ENCODE measurements at regions not wholly inside any gene's neighbourhood (a gene's known extent, or its start where the extent isn't known, plus 50 kb on each side); places are given as distances from the start of the nearest gene placed in this dataset.

GRCh38 chr5:73236541-73237128, 63.6 kb downstream of the TMEM174 start:
- H2AFZ ChIP-seq (ENCODE audit: low read length): no peak overlapping the region
- BruUV-seq (replicated peaks): no TSS peak
- H3K36me3 ChIP-seq (ENCODE audit: insufficient read depth, low read length): no peaks in the 10 kb centered on the region
- CTCF ChIA-PET (ENCODE audit: unreplicated experiment): no interaction called here
- no peak overlapping the region for H3K4me2 ChIP-seq (ENCODE audit: low read length)
- no peak overlapping the region for H3K27ac ChIP-seq (ENCODE audit: low read depth, low read length, poor library complexity, severe bottlenecking)
- intact Hi-C loops (cut with micrococcal nuclease; ENCODE audit: unreplicated experiment): no loop called here
- H4K20me1 ChIP-seq (ENCODE audit: insufficient read depth, low read length): no peaks in the 10 kb centered on the region
- POLR2A ChIA-PET: interaction anchor here (0.9 kb wide), 1 partner anchor 14 kb away, joined by 4 read pairs; no protein-coding TSS in a partner anchor
- no peaks in the 10 kb centered on the region for H3K9me3 ChIP-seq (ENCODE audit: low read length)
- H3K4me3 ChIP-seq (ENCODE audit: low read depth, low read length, poor library complexity, severe bottlenecking): no peak overlapping the region
- no peaks in the 10 kb centered on the region for H3K4me1 ChIP-seq (ENCODE audit: insufficient read depth, low read length, poor library complexity, severe bottlenecking)
- no peak for DNase-seq (ENCODE audit: low spot score)
- H3K9me2 ChIP-seq (ENCODE audit: insufficient read depth, low read length): no peaks in the 10 kb centered on the region
- TF ChIP-seq EZH2phosphoT487 (IDR thresholded peaks at IDR 0.05; ENCODE audit: borderline replicate concordance, low read depth, low read length) (no peak), CTCF (conservative IDR thresholded peaks at IDR 0.05; ENCODE audit: low read length) (no peak)
- no peaks in the 10 kb centered on the region for H3K79me2 ChIP-seq (ENCODE audit: insufficient read depth, low read depth, low read length)

- BruUV-seq (replicated peaks): no TSS peak
- DNase-seq (ENCODE audit: low spot score): no peak
- TF ChIP-seq EZH2phosphoT487 (IDR thresholded peaks at IDR 0.05; ENCODE audit: borderline replicate concordance, low read depth, low read length) (no peak), CTCF (conservative IDR thresholded peaks at IDR 0.05; ENCODE audit: low read length) (no peak)
- H3K4me2 ChIP-seq (ENCODE audit: low read length): no peak overlapping the region
- no peaks in the 10 kb centered on the region for H3K9me2 ChIP-seq (ENCODE audit: insufficient read depth, low read length)
- H3K4me1 ChIP-seq (ENCODE audit: insufficient read depth, low read length, poor library complexity, severe bottlenecking): no peaks in the 10 kb centered on the region
- no peaks in the 10 kb centered on the region for H3K36me3 ChIP-seq (ENCODE audit: insufficient read depth, low read length)
- intact Hi-C loops (cut with micrococcal nuclease; ENCODE audit: unreplicated experiment): no loop called here
- no peak overlapping the region for H3K4me3 ChIP-seq (ENCODE audit: low read depth, low read length, poor library complexity, severe bottlenecking)
- H4K20me1 ChIP-seq (ENCODE audit: insufficient read depth, low read length): no peaks in the 10 kb centered on the region
- H2AFZ ChIP-seq (ENCODE audit: low read length): no peak overlapping the region
- H3K9me3 ChIP-seq (ENCODE audit: low read length): no peaks in the 10 kb centered on the region
- ChIA-PET POLR2A (no interaction called here), CTCF (ENCODE audit: unreplicated experiment) (no interaction called here)
- H3K27ac ChIP-seq (ENCODE audit: low read depth, low read length, poor library complexity, severe bottlenecking): no peak overlapping the region
- no peaks in the 10 kb centered on the region for H3K79me2 ChIP-seq (ENCODE audit: insufficient read depth, low read depth, low read length)
These were observed 61.2 kb downstream of the TMEM174 start for GRCh38 chr5:73234204-73234555.

DNA sequence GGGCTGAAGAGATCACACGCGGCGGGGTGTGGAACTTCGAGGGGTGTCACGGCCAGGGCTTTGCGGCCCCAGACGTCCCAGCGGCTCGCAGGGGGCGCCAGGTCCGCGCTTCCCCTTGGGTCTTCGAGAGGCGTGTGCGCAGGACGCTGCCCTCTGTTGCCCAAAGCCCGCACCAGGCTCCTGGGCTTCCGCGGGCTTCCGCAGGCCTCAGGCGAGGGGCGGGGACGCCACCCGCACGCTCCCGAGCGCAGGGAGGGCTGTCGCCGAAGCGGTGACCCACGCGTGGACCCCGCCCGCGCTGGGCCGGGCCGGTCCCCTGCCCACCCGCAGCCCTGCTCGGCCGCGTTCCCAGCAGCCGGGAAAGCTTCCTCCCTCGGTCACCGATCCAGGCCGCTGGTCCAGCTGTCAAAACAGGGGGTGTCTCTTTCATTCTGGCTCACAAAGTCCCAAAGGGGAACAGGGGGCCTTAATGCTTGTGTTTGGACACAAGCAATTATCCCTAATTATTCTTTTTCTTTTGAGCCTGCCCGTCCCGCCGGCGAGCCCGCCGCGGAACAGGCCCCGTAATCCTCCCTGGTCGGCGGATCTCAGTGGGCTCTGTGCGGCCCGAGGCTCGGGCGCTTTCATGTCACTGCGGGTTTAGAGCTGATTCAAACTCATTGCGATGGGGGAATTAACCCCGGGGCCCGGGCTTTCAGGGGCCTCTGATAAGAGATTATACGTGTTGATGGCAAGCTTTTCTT, 60.6 kb downstream of the TMEM174 start:
- H3K27ac ChIP-seq (ENCODE audit: low read depth, low read length, poor library complexity, severe bottlenecking): no peak overlapping the region
- ChIA-PET POLR2A (no interaction called here), CTCF (ENCODE audit: unreplicated experiment) (no interaction called here)
- intact Hi-C loops (cut with micrococcal nuclease; ENCODE audit: unreplicated experiment): no loop called here
- no peaks in the 10 kb centered on the region for H3K9me2 ChIP-seq (ENCODE audit: insufficient read depth, low read length)
- no peak overlapping the region for H2AFZ ChIP-seq (ENCODE audit: low read length)
- DNase-seq (ENCODE audit: low spot score): no peak
- H3K4me2 ChIP-seq (ENCODE audit: low read length): no peak overlapping the region
- H3K9me3 ChIP-seq (ENCODE audit: low read length): no peaks in the 10 kb centered on the region
- TF ChIP-seq CTCF (conservative IDR thresholded peaks at IDR 0.05; ENCODE audit: low read length) (no peak), EZH2phosphoT487 (IDR thresholded peaks at IDR 0.05; ENCODE audit: borderline replicate concordance, low read depth, low read length) (no peak)
- BruUV-seq (replicated peaks): no TSS peak
- no peaks in the 10 kb centered on the region for H3K4me1 ChIP-seq (ENCODE audit: insufficient read depth, low read length, poor library complexity, severe bottlenecking)
- H4K20me1 ChIP-seq (ENCODE audit: insufficient read depth, low read length): no peaks in the 10 kb centered on the region
- H3K79me2 ChIP-seq (ENCODE audit: insufficient read depth, low read depth, low read length): no peaks in the 10 kb centered on the region
- no peak overlapping the region for H3K4me3 ChIP-seq (ENCODE audit: low read depth, low read length, poor library complexity, severe bottlenecking)
- no peaks in the 10 kb centered on the region for H3K36me3 ChIP-seq (ENCODE audit: insufficient read depth, low read length)
